Nephron (organoid): ENCODE measurements at regions not wholly inside any gene's neighbourhood (a gene's known extent, or its start where the extent isn't known, plus 50 kb on each side); places are given as distances from the start of the nearest gene placed in this dataset.

Experiments
- H3K27ac Mint-ChIP-seq, 3 experiments: 2 replicates each; pipeline ENCODE4 v1.8.0; 2020; ENCODE audit warnings: mixed read lengths in 3 of 3, mild to moderate bottlenecking in 2 of 3, moderate library complexity in 1 of 3
- H3K27me3 Mint-ChIP-seq: 2 replicates; pipeline ENCODE4 v1.8.0; 2021; ENCODE audit warnings: low read depth, mild to moderate bottlenecking, moderate library complexity, mixed read lengths
- H3K36me3 Mint-ChIP-seq: 2 replicates; pipeline ENCODE4 v1.8.0; 2020; ENCODE audit warnings: low read depth, mixed read lengths
- H3K4me1 Mint-ChIP-seq: 2 replicates; pipeline ENCODE4 v1.8.0; 2020; ENCODE audit warnings: mixed read lengths
- H3K4me3 Mint-ChIP-seq, 3 experiments: 2 replicates each; pipeline ENCODE4 v1.8.0; 2020; ENCODE audit warnings: mild to moderate bottlenecking in 3 of 3, mixed read lengths in 3 of 3, moderate library complexity in 2 of 3
- H3K9me3 Mint-ChIP-seq: 2 replicates; pipeline ENCODE4 v1.8.0; 2020; ENCODE audit warnings: mixed read lengths
- CTCF ChIP-seq, 3 experiments: fragments of 200-600 bp; sonication (generic); IDR thresholded peaks; one replicate each; pipeline ENCODE4 v1.5.0; 2021; ENCODE audit warnings: antibody characterized with exemption in 3 of 3; ENCODE audit not compliant: unreplicated experiment in 3 of 3

DNA sequence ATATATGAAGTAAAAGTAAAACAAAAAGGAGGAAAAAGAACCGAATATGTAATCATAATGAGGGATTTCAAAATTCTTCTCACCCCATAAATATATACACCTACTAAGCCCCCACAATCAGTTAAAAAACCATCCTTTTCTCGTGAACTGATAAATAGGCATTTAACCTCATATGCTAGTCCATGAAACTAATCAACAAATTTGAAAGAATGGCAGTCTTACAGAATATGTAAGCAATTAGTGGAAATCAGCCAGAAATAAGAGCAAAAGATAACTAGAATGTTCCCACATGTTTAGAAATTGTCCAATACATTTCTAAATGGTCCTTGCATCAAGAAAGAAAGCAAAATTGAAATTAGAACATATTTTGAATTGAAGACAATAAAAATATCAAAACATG is 849.4 kb upstream of the CXADR start:
- no peaks in the 10 kb centered on the region for H3K4me1 Mint-ChIP-seq
- H3K27ac Mint-ChIP-seq = no peak overlapping the region
- peaks cover 3% of the 10 kb centered on the region for H3K9me3 Mint-ChIP-seq
- no peaks in the 10 kb centered on the region for H3K36me3 Mint-ChIP-seq
- no peaks in the 10 kb centered on the region for H3K27me3 Mint-ChIP-seq
- TF ChIP-seq CTCF (IDR thresholded peaks at IDR 0.05; ENCODE audit: unreplicated experiment in 3 of 3) = no peak
- no peak overlapping the region for H3K4me3 Mint-ChIP-seq

DNA sequence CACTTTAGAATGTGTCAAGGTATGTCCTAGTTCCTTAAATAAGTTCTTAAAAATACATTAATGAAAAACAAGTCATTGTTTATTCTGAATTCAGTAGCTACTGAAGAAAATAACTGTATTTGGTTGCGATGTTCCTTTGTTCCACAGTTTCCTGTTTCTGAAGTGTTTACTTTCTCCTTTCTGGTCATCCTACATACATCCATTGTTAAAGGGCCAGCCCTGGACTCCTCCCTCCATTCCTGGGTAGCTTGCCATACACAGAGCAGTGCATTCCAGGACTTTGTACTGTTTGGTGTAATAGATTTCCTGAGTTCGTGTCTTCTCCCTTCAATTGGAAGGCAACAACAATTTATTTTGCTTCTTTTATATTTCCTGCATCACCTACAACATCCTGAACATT is 845.4 kb upstream of the CXADR start:
- no peak overlapping the region for H3K4me3 Mint-ChIP-seq
- H3K36me3 Mint-ChIP-seq = no peaks in the 10 kb centered on the region
- H3K4me1 Mint-ChIP-seq = no peaks in the 10 kb centered on the region
- no peak overlapping the region for H3K27ac Mint-ChIP-seq
- TF ChIP-seq CTCF (IDR thresholded peaks at IDR 0.05; ENCODE audit: unreplicated experiment in 3 of 3) = no peak
- H3K9me3 Mint-ChIP-seq = peaks cover 1% of the 10 kb centered on the region
- H3K27me3 Mint-ChIP-seq = no peaks in the 10 kb centered on the region

GRCh38 chr21:16674949-16675348 is 837.9 kb upstream of the CXADR start:
- no peak for TF ChIP-seq CTCF (IDR thresholded peaks at IDR 0.05; ENCODE audit: unreplicated experiment in 3 of 3)
- Mint-ChIP-seq H3K9me3 (no peaks in the 10 kb centered on the region), H3K27ac (peak overlapping the region in 2 of 3 experiments; percentile 26 to 34), H3K27me3 (no peaks in the 10 kb centered on the region), H3K4me3 (no peak overlapping the region), H3K36me3 (no peaks in the 10 kb centered on the region), H3K4me1 (peaks cover 16% of the 10 kb centered on the region)

GRCh38 chr21:16676391-16676790 is 836.5 kb upstream of the CXADR start:
- Mint-ChIP-seq H3K9me3 (no peaks in the 10 kb centered on the region), H3K27me3 (no peaks in the 10 kb centered on the region), H3K27ac (peak overlapping the region in 1 of 3 experiments; percentile 19), H3K4me1 (peaks cover 16% of the 10 kb centered on the region), H3K36me3 (no peaks in the 10 kb centered on the region), H3K4me3 (no peak overlapping the region)
- TF ChIP-seq CTCF (IDR thresholded peaks at IDR 0.05; ENCODE audit: unreplicated experiment in 3 of 3) = no peak

DNA sequence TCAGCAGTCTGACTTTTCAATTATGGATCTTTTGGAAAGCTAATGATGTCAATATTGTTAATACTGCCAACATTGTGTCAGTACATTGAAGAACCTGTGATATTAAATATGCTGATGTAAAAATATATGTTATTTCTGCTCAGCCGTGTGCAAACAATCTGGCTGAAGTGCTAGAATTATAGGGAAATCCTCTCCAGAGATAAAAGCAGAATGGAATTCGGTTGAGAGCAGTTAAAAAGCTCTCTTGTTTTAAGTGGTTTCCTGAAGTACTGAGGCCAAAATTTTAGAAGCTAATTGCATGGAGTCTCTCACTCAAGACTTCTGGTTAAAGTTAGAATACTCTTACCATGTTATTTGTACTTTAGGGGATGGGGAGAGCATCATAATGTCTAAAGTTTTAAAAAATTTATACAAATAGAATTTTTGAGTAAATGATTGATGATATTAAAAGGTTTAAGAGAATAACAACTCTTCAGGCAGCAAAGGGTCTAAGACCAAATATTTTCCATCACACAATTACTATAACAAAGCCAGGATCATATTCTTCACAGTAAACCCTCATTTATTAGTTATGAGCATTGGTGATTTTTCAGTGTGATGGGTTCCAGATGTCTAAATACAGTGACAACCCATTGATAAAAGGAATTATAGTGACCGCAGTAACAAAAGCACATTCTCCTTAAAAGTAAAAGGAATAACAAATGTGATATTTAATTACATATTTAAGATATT is 834.2 kb upstream of the CXADR start:
- Mint-ChIP-seq H3K4me3 (no peak overlapping the region), H3K9me3 (no peaks in the 10 kb centered on the region), H3K36me3 (no peaks in the 10 kb centered on the region), H3K27me3 (no peaks in the 10 kb centered on the region), H3K27ac (peak overlapping the region in 2 of 3 experiments; percentile 50 to 54), H3K4me1 (peaks cover 16% of the 10 kb centered on the region)
- TF ChIP-seq CTCF (IDR thresholded peaks at IDR 0.05; ENCODE audit: unreplicated experiment in 3 of 3) = no peak

- H3K4me1 Mint-ChIP-seq = peaks cover 5% of the 10 kb centered on the region
- H3K36me3 Mint-ChIP-seq = peaks cover 7% of the 10 kb centered on the region
- no peak overlapping the region for H3K4me3 Mint-ChIP-seq
- H3K27ac Mint-ChIP-seq = no peak overlapping the region
- peaks cover 20% of the 10 kb centered on the region for H3K9me3 Mint-ChIP-seq
- no peaks in the 10 kb centered on the region for H3K27me3 Mint-ChIP-seq
- no peak for TF ChIP-seq CTCF (IDR thresholded peaks at IDR 0.05; ENCODE audit: unreplicated experiment in 3 of 3)
Measured at GRCh38 chr21:16695074-16695473, 817.8 kb upstream of the CXADR start.
